B cell (primary cell): ENCODE measurements at regions not wholly inside any gene's neighbourhood (a gene's known extent, or its start where the extent isn't known, plus 50 kb on each side); places are given as distances from the start of the nearest gene placed in this dataset.

Experiments used
- ATAC-seq: fragments of 200-7000 bp; cut with Tn5 transposase; one replicate; pipeline ENCODE4 v1.10.0; 2021; ENCODE audit warnings: low read depth, mild to moderate bottlenecking, moderate number of reproducible peaks, moderate library complexity
- CTCF ChIA-PET: fragments of 350-600 bp; sonication (Branson Sonifier 250); formaldehyde crosslinking; loops from one replicate; lab custom pipeline; 2021; ENCODE audit warnings: antibody characterized with exemption, inconsistent platforms; lab: Charles Lee
- POLR2A ChIA-PET: fragments of 350-600 bp; sonication (Branson Sonifier 250); formaldehyde crosslinking; loops from one replicate; lab custom pipeline; 2021; ENCODE audit warnings: antibody characterized with exemption; lab: Charles Lee
- DNase-seq: peaks from one replicate; pipeline ENCODE4 v3.0.0; 2013
- H2AFZ ChIP-seq: 2 replicates; pipeline ENCODE4 v1.6.1; 2012; ENCODE audit warnings: mild to moderate bottlenecking, low read depth, low read length; ENCODE audit not compliant: insufficient read depth, poor library complexity, severe bottlenecking
- H3K27ac ChIP-seq, 2 donors: 1 replicate in 1 of 2; 2 replicates in 1 of 2; pipeline ENCODE4 v1.5.1; 2012 to 2013; ENCODE audit warnings: low read length in 2 of 2, mild to moderate bottlenecking in 2 of 2, moderate library complexity in 1 of 2
- H3K27me3 ChIP-seq, 4 experiments: fragments of 200-600 bp in 1 of 4; sonication (generic) in 1 of 4; replicated peaks in 1 of 4; 1 replicate in 2 of 4; 2 replicates in 2 of 4; pipeline versions ENCODE4 v1.6.1 to v1.7.0; 2013 to 2016; ENCODE audit warnings: low read length in 3 of 4, mild to moderate bottlenecking in 2 of 4, mixed read lengths in 1 of 4, moderate library complexity in 1 of 4; ENCODE audit not compliant: insufficient read depth in 4 of 4, control insufficient read depth in 3 of 4; ENCODE audit errors: control extremely low read depth in 1 of 4
- H3K36me3 ChIP-seq, 2 experiments: replicated peaks in 1 of 2; 1 replicate in 1 of 2; 2 replicates in 1 of 2; pipeline versions ENCODE4 v1.6.1 to v1.7.1; 2013; ENCODE audit warnings: low read length in 1 of 2; ENCODE audit not compliant: insufficient read depth in 2 of 2, control insufficient read depth in 1 of 2; ENCODE audit errors: control extremely low read depth in 1 of 2, extremely low read depth in 1 of 2
- H3K4me1 ChIP-seq, 2 donors: fragments of 200-600 bp in 1 of 2; sonication (generic) in 1 of 2; 1 replicate in 1 of 2; 2 replicates in 1 of 2; pipeline versions ENCODE4 v1.5.1 to v1.6.1; 2013 to 2017; ENCODE audit warnings: low read length in 2 of 2; ENCODE audit not compliant: control insufficient read depth in 2 of 2, insufficient read depth in 2 of 2
- H3K4me2 ChIP-seq: replicated peaks from 2 replicates; pipeline ENCODE3; 2012; ENCODE audit warnings: mild to moderate bottlenecking, low read depth, low read length; ENCODE audit not compliant: poor library complexity, severe bottlenecking
- H3K4me3 ChIP-seq, 5 experiments: fragments of 200-600 bp in 1 of 5; sonication (generic) in 1 of 5; 1 replicate in 3 of 5; 2 replicates in 2 of 5; pipeline versions ENCODE4 v1.5.1 to v1.7.0; 2011 to 2016; ENCODE audit warnings: low read length in 4 of 5, mild to moderate bottlenecking in 4 of 5, low read depth in 2 of 5, control low read depth in 1 of 5, moderate library complexity in 1 of 5; ENCODE audit not compliant: insufficient read depth in 1 of 5; ENCODE audit errors: control extremely low read depth in 1 of 5, extremely low read depth in 1 of 5
- H3K79me2 ChIP-seq: fragments of 200-600 bp; sonication (generic); one replicate; pipeline ENCODE4 v1.6.0; 2016; ENCODE audit warnings: low read length; ENCODE audit not compliant: control insufficient read depth, insufficient read depth
- H3K9ac ChIP-seq: fragments of 200-600 bp; sonication (generic); 2 replicates; pipeline ENCODE4 v1.6.1; 2017; ENCODE audit warnings: mild to moderate bottlenecking, low read length, moderate library complexity
- H3K9me3 ChIP-seq, 3 donors: one replicate each; pipeline versions ENCODE4 v1.6.1 to v1.7.1; 2013; ENCODE audit warnings: low read length in 2 of 3; ENCODE audit not compliant: control insufficient read depth in 2 of 3, insufficient read depth in 1 of 3; ENCODE audit errors: control extremely low read depth in 1 of 3
- H4K20me1 ChIP-seq: 2 replicates; pipeline ENCODE4 v1.6.0; 2012; ENCODE audit warnings: mild to moderate bottlenecking, low read length; ENCODE audit not compliant: insufficient read depth, control insufficient read depth, poor library complexity, severe bottlenecking
- H3K27ac Mint-ChIP-seq: one replicate; pipeline ENCODE4 v1.8.0; 2021; ENCODE audit warnings: mixed read lengths
- H3K27me3 Mint-ChIP-seq: one replicate; pipeline ENCODE4 v1.8.0; 2021; ENCODE audit warnings: mixed read lengths
- H3K4me1 Mint-ChIP-seq: one replicate; pipeline ENCODE4 v1.8.0; 2021; ENCODE audit warnings: mixed read lengths
- H3K4me3 Mint-ChIP-seq: one replicate; pipeline ENCODE4 v1.8.0; 2021; ENCODE audit warnings: mixed read lengths
- H3K9me3 Mint-ChIP-seq: one replicate; pipeline ENCODE4 v1.8.0; 2022; ENCODE audit warnings: mixed read lengths; ENCODE audit not compliant: insufficient read depth
- EZH2 ChIP-seq: IDR thresholded peaks from 2 replicates; pipeline ENCODE4 v1.6.1; 2012; ENCODE audit warnings: borderline replicate concordance, low read depth, mild to moderate bottlenecking, moderate library complexity, low read length; ENCODE audit not compliant: insufficient read depth, poor library complexity, severe bottlenecking
- WGBS: methylation state at CpG from one replicate; pipeline ENCODE4 v1.1.5; 2013; ENCODE audit warnings: missing lambda C conversion rate; ENCODE audit not compliant: insufficient coverage; 5-methylcytosine and 5-hydroxymethylcytosine counted together
- intact Hi-C: fragments of 100-400 bp; cut with micrococcal nuclease; formaldehyde crosslinking; loops from one replicate; pipeline ENCODE4 v1.10.0; 2022
- TF ChIP-seq, protein P1 (sequence below): fragments of 200-600 bp; IDR thresholded peaks from one replicate; pipeline ENCODE4 v1.8.0; 2022; ENCODE audit warnings: antibody characterized with exemption, mild to moderate bottlenecking

DNA sequence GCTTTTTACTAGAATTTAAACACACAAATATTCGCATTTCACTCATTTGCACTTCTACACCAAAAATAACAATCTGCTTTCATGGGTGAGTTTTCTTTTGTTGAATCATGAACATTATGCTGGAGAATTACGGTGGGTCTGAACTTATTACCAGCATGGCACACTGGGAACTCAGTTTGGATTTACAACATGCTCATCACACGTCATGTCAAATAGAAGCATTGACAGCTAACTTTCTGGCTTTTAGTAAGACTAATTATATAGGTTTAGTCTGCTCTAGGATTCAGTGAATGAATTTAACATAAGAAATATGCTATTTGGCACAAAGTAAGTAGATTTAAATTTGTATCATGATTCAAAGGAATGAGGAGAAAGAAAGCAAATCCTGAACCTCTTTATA, 290.4 kb downstream of the TMEM167A start:
- Mint-ChIP-seq H3K9me3 (no peaks in the 10 kb centered on the region), H3K27me3 (no peaks in the 10 kb centered on the region), H3K27ac (no peak overlapping the region), H3K4me3 (no peak overlapping the region), H3K4me1 (no peaks in the 10 kb centered on the region)
- Histone ChIP-seq H3K36me3 (no peaks in the 10 kb centered on the region), H3K79me2 (no peaks in the 10 kb centered on the region), H3K4me2 (no peak overlapping the region), H3K4me3 (no peak overlapping the region), H3K27ac (no peak overlapping the region), H3K9me3 (no peaks in the 10 kb centered on the region), H4K20me1 (no peaks in the 10 kb centered on the region), H3K9ac (no peak overlapping the region), H3K4me1 (no peaks in the 10 kb centered on the region), H2AFZ (no peak overlapping the region), H3K27me3 (no peaks in the 10 kb centered on the region)
- POLR2A ChIA-PET = no interaction called here
- intact Hi-C loops = no loop called here
- DNase-seq (no peak), ATAC-seq (no peak)
- no peak for TF ChIP-seq EZH2
- TF ChIP-seq, protein P1, sequence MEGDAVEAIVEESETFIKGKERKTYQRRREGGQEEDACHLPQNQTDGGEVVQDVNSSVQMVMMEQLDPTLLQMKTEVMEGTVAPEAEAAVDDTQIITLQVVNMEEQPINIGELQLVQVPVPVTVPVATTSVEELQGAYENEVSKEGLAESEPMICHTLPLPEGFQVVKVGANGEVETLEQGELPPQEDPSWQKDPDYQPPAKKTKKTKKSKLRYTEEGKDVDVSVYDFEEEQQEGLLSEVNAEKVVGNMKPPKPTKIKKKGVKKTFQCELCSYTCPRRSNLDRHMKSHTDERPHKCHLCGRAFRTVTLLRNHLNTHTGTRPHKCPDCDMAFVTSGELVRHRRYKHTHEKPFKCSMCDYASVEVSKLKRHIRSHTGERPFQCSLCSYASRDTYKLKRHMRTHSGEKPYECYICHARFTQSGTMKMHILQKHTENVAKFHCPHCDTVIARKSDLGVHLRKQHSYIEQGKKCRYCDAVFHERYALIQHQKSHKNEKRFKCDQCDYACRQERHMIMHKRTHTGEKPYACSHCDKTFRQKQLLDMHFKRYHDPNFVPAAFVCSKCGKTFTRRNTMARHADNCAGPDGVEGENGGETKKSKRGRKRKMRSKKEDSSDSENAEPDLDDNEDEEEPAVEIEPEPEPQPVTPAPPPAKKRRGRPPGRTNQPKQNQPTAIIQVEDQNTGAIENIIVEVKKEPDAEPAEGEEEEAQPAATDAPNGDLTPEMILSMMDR = no peak
- CTCF ChIA-PET = no interaction called here
- WGBS = no CpG with 5 or more reads among the region's 3 CpGs

DNA sequence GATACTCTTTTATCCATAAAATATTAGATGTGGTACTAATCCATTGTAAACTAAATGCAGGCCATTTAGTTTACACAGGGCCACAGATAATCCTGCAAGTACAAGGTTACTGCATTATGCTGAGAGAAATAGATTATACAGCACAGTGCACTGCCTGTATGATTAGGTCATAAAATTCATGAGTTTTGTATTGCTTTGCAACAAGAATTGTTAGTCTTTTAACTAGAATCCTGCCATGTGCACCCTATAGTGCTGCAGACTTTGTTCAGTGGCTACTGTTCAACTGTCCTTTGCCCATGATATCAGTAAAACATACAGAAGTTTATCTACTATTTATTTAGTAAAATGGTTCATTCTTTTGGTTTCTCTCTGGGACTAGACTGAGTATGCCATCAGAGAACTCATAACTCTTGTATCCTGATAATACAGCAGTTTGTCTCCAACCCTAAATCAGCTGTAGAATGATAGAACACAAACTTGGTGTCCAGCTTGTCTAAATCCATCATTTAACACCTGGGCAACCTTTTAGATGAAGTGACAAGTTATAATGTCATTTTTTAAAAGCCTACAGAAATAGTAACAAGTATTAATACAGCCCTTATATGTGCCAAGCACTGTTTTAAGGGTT, 291.2 kb downstream of the TMEM167A start:
- Histone ChIP-seq H3K27ac (no peak overlapping the region), H3K4me1 (no peaks in the 10 kb centered on the region), H4K20me1 (no peaks in the 10 kb centered on the region), H3K79me2 (no peaks in the 10 kb centered on the region), H3K4me2 (no peak overlapping the region), H2AFZ (no peak overlapping the region), H3K27me3 (no peaks in the 10 kb centered on the region), H3K9me3 (no peaks in the 10 kb centered on the region), H3K9ac (no peak overlapping the region), H3K36me3 (no peaks in the 10 kb centered on the region), H3K4me3 (no peak overlapping the region)
- ATAC-seq = no peak
- no peaks in the 10 kb centered on the region for H3K27me3 Mint-ChIP-seq
- H3K9me3 Mint-ChIP-seq = no peaks in the 10 kb centered on the region
- no peak for DNase-seq
- no peaks in the 10 kb centered on the region for H3K4me1 Mint-ChIP-seq
- POLR2A ChIA-PET = no interaction called here
- H3K4me3 Mint-ChIP-seq = no peak overlapping the region
- H3K27ac Mint-ChIP-seq = no peak overlapping the region
- TF ChIP-seq, protein P1 = no peak
- no peak for TF ChIP-seq EZH2
- intact Hi-C loops = no loop called here
- CTCF ChIA-PET = no interaction called here
